Fibroblast of lung (primary cell): ENCODE measurements at regions not wholly inside any gene's neighbourhood (a gene's known extent, or its start where the extent isn't known, plus 50 kb on each side); places are given as distances from the start of the nearest gene placed in this dataset.

Source experiments
- DNase-seq, 2 donors: peaks; one replicate each; pipeline versions ENCODE4 v3.0.0 to v3.0.0-alpha.2; 2010; ENCODE audit warnings: low read depth in 2 of 2
- H2AFZ ChIP-seq: 2 replicates; pipeline ENCODE4 v1.5.1; 2012; ENCODE audit warnings: low read length, control low read depth, inconsistent platforms
- H3K27ac ChIP-seq: 2 replicates; pipeline ENCODE4 v1.5.1; 2011; ENCODE audit warnings: low read length, control low read depth; ENCODE audit not compliant: insufficient read depth
- H3K27me3 ChIP-seq: 2 replicates; pipeline ENCODE4 v1.5.1; 2011; ENCODE audit warnings: mild to moderate bottlenecking, low read length; ENCODE audit not compliant: control insufficient read depth, insufficient read depth
- H3K36me3 ChIP-seq: 2 replicates; pipeline ENCODE4 v1.5.1; 2011; ENCODE audit warnings: low read length; ENCODE audit not compliant: control insufficient read depth, insufficient read depth
- H3K4me1 ChIP-seq: 2 replicates; pipeline ENCODE4 v1.5.1; 2011; ENCODE audit warnings: low read length; ENCODE audit not compliant: control insufficient read depth, insufficient read depth; ENCODE audit errors: extremely low read depth
- H3K4me2 ChIP-seq: 2 replicates; pipeline ENCODE4 v1.5.1; 2011; ENCODE audit warnings: low read length, control low read depth; ENCODE audit not compliant: insufficient read depth; ENCODE audit errors: extremely low read depth
- H3K4me3 ChIP-seq, 4 experiments: fragments of 200-600 bp in 1 of 4; sonication (generic) in 1 of 4; replicated peaks in 1 of 4; 2 replicates each; pipeline ENCODE4 v1.5.1; 2011 to 2016; ENCODE audit warnings: low read length in 4 of 4, low read depth in 3 of 4, mild to moderate bottlenecking in 3 of 4, control low read depth in 2 of 4, inconsistent platforms in 1 of 4, mixed read lengths in 1 of 4; ENCODE audit not compliant: insufficient read depth in 1 of 4; ENCODE audit errors: control extremely low read depth in 1 of 4
- H3K79me2 ChIP-seq: 2 replicates; pipeline ENCODE4 v1.5.1; 2012; ENCODE audit warnings: mild to moderate bottlenecking, low read length, inconsistent platforms; ENCODE audit not compliant: control insufficient read depth, insufficient read depth
- H3K9ac ChIP-seq: 2 replicates; pipeline ENCODE4 v1.5.1; 2011; ENCODE audit warnings: mild to moderate bottlenecking, low read length, control low read depth; ENCODE audit not compliant: insufficient read depth
- H3K9me3 ChIP-seq: 2 replicates; pipeline ENCODE4 v1.5.1; 2012; ENCODE audit warnings: low read depth, low read length; ENCODE audit not compliant: control insufficient read depth, insufficient read depth
- H4K20me1 ChIP-seq: 2 replicates; pipeline ENCODE4 v1.5.1; 2011; ENCODE audit warnings: low read length; ENCODE audit not compliant: control insufficient read depth, insufficient read depth; ENCODE audit errors: extremely low read depth
- EZH2 ChIP-seq: IDR thresholded peaks from 2 replicates; pipeline ENCODE4 v1.5.1; 2012; ENCODE audit warnings: low read length, control low read depth, mild to moderate bottlenecking; ENCODE audit errors: missing control alignments
- TF ChIP-seq, protein P1 (sequence below), 2 donors: IDR thresholded peaks in 1 of 2; conservative IDR thresholded peaks in 1 of 2; 1 replicate in 1 of 2; 2 replicates in 1 of 2; pipeline ENCODE4 v1.5.1; 2011 to 2012; ENCODE audit warnings: low read length in 2 of 2, control low read depth in 1 of 2, inconsistent platforms in 1 of 2, low read depth in 1 of 2, mild to moderate bottlenecking in 1 of 2

- H3K9ac ChIP-seq: no peak overlapping the region
- H3K79me2 ChIP-seq: no peaks in the 10 kb centered on the region
- H3K9me3 ChIP-seq: no peaks in the 10 kb centered on the region
- no peak overlapping the region for H3K4me2 ChIP-seq
- no peaks in the 10 kb centered on the region for H4K20me1 ChIP-seq
- DNase-seq: no peak
- no peak overlapping the region for H3K4me3 ChIP-seq
- no peaks in the 10 kb centered on the region for H3K4me1 ChIP-seq
- H2AFZ ChIP-seq: no peak overlapping the region
- H3K27ac ChIP-seq: no peak overlapping the region
- H3K36me3 ChIP-seq: no peaks in the 10 kb centered on the region
- no peak for TF ChIP-seq EZH2
- TF ChIP-seq, protein P1, sequence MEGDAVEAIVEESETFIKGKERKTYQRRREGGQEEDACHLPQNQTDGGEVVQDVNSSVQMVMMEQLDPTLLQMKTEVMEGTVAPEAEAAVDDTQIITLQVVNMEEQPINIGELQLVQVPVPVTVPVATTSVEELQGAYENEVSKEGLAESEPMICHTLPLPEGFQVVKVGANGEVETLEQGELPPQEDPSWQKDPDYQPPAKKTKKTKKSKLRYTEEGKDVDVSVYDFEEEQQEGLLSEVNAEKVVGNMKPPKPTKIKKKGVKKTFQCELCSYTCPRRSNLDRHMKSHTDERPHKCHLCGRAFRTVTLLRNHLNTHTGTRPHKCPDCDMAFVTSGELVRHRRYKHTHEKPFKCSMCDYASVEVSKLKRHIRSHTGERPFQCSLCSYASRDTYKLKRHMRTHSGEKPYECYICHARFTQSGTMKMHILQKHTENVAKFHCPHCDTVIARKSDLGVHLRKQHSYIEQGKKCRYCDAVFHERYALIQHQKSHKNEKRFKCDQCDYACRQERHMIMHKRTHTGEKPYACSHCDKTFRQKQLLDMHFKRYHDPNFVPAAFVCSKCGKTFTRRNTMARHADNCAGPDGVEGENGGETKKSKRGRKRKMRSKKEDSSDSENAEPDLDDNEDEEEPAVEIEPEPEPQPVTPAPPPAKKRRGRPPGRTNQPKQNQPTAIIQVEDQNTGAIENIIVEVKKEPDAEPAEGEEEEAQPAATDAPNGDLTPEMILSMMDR (conservative IDR thresholded peaks at IDR 0.05 in 1 of 2, IDR thresholded peaks at IDR 0.05 in 1 of 2; ENCODE audit: low read depth in 1 of 2, low read length in 2 of 2): no peak
- peaks cover 16% of the 10 kb centered on the region for H3K27me3 ChIP-seq
Measured at GRCh38 chr11:11070976-11071375, 213.1 kb upstream of the ZBED5 start.

DNA sequence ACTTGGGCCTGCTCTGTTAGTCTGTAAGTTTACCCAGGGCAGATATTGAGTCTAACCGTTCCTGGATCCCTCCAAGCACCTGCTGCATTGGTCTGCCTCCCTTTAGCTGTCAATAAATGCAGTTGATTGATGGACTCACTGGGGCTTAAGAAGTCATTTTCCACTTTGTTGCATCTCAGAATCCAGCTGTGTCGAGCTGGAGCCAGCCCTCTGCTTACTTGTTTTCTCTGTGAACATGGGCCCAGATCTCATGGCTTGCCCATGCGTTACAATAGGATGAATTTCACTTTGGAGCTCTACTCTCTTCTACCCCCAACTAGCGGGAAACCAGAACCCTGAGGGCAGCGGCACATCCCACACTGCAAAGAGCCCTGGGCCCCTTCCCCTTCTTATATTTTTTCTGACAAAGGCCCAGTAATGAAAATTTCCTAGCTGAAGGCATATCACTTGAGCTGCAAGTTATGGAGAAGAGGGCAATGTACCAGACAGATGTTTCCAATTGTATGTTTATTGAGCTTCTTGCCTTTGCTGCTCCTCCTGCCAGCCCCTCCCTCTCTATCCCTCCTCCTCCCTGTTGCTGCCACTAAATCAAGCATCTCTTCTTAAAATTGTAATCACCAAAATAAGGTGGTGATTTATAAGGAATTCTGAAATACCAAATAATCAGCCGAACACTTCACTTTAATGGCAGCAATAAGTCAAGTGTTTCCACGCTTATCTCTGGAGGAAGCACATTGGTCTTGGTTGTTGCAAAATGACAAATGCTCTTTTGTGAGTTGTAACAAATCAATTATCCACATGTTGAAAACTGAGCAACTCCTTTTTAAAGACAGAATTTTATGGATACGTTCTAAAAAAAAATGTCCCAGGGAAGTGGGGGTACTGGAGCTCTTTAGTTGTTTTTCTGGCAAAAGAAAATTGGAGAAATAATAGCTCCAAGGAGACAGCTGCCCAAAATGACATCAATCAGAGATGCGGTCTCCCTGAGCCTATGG, 212.3 kb upstream of the ZBED5 start:
- H3K79me2 ChIP-seq: no peaks in the 10 kb centered on the region
- TF ChIP-seq, protein P1 (conservative IDR thresholded peaks at IDR 0.05 in 1 of 2, IDR thresholded peaks at IDR 0.05 in 1 of 2; ENCODE audit: low read depth in 1 of 2, low read length in 2 of 2): no peak
- TF ChIP-seq EZH2: no peak
- no peak overlapping the region for H3K4me2 ChIP-seq
- H3K4me1 ChIP-seq: no peaks in the 10 kb centered on the region
- H4K20me1 ChIP-seq: no peaks in the 10 kb centered on the region
- no peaks in the 10 kb centered on the region for H3K36me3 ChIP-seq
- no peak overlapping the region for H3K9ac ChIP-seq
- no peaks in the 10 kb centered on the region for H3K9me3 ChIP-seq
- no peak for DNase-seq
- no peak overlapping the region for H3K27ac ChIP-seq
- no peak overlapping the region for H3K4me3 ChIP-seq
- peaks cover 16% of the 10 kb centered on the region for H3K27me3 ChIP-seq
- H2AFZ ChIP-seq: no peak overlapping the region

DNA sequence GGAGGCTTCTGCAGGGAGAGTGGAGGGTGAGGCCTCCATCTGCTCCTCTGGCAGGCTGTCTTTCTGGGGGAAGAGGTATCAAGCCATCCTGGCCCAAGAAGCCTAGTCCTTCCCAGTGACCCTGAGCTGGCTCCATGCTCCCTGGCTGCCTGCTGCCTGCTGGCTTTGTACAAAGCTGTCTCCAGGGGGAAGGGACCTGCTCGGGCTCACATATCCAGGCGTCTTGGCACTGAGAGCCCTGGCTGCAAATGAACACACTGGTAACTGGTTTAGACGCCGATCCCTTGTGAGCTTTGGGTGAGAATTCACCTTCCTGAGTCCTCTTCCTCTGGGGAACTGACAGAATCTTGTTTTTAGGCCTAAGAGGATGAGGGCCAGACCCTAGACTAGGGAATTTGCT, 210.3 kb upstream of the ZBED5 start:
- Histone ChIP-seq H3K9me3 (no peaks in the 10 kb centered on the region), H2AFZ (no peak overlapping the region), H3K9ac (no peak overlapping the region), H3K36me3 (no peaks in the 10 kb centered on the region), H4K20me1 (no peaks in the 10 kb centered on the region), H3K4me2 (no peak overlapping the region), H3K4me1 (no peaks in the 10 kb centered on the region), H3K4me3 (no peak overlapping the region), H3K79me2 (no peaks in the 10 kb centered on the region), H3K27me3 (peaks cover 13% of the 10 kb centered on the region), H3K27ac (no peak overlapping the region)
- no peak for DNase-seq
- no peak for TF ChIP-seq EZH2
- TF ChIP-seq, protein P1 (conservative IDR thresholded peaks at IDR 0.05 in 1 of 2, IDR thresholded peaks at IDR 0.05 in 1 of 2; ENCODE audit: low read depth in 1 of 2, low read length in 2 of 2): no peak
